GM12873 (cell line): ENCODE measurements at regions not wholly inside any gene's neighbourhood (a gene's known extent, or its start where the extent isn't known, plus 50 kb on each side); places are given as distances from the start of the nearest gene placed in this dataset.

Source experiments
- CTCF ChIP-seq: IDR thresholded peaks from 2 replicates; pipeline ENCODE4 v1.5.1; 2012; ENCODE audit warnings: low read depth, mild to moderate bottlenecking, moderate library complexity, low read length, control low read depth; ENCODE audit not compliant: insufficient read depth; ENCODE audit errors: missing control alignments

GRCh38 chr10:44015702-44016500 is 367.2 kb upstream of the ZNF32 start:
- TF ChIP-seq CTCF: no peak

- TF ChIP-seq CTCF: no peak
These were observed 366.1 kb upstream of the ZNF32 start for GRCh38 chr10:44014644-44015250.

DNA sequence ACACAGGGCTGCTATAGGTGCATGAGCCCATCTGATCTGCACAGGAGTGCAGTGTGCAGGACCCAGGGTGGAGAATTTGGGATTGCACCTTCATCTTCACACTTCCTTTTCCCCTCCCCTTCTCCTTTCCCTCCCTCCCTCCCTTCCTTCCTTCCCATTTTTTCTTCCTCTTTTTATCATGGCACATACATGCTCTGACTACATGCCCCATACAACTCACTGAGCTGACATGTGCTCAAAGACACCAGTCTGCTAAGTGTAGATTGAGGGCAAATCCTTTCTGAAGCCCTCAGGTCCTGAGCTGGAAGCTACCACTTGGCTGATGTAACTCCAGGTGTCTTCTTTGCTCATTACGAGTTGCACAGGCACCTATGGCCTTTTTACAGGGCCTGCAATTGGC is 365.3 kb upstream of the ZNF32 start:
- TF ChIP-seq CTCF: no peak

DNA sequence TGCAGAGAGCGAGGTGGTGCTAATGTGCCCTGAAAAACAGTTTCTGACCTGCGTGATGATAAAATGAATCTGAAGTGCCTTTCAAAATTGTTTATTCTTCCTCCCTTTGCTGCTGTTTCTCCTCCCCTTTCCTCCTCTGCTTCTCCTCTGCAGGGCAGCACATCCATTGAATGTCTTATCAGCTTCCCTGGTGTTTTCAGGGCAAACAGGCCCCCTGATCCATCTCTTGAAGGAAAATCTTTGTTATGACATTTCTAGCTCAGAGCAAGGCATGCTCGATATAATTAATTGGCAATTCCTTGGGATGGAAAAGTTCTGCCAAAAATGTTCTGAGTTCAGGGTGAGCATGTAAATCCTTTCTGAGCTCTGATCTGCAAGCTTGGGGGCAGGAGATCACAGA is 364.2 kb upstream of the ZNF32 start:
- TF ChIP-seq CTCF: no peak

DNA sequence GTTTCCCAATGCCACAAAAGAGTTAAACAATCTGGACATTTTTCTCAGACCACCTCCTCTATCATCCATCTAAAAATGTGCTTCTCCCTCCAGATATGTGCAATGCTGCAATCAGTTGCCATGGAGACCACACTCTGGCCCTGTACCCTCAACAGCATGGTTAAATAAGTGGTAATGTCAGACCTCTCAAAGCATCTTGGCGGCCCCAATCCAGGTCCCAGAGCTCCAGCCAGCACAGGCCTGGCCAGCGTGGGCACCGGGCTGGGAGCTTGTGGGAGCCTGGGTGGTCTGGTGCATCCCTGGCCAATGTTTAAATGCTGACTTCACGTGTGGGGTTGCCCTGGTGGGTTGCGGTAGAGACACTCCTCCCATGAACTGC is 362.9 kb upstream of the ZNF32 start:
- no peak for TF ChIP-seq CTCF

GRCh38 chr10:44010873-44011602 is 362.4 kb upstream of the ZNF32 start:
- no peak for TF ChIP-seq CTCF
